Gastroesophageal sphincter (tissue), 3 donors: ENCODE measurements at regions not wholly inside any gene's neighbourhood (a gene's known extent, or its start where the extent isn't known, plus 50 kb on each side); places are given as distances from the start of the nearest gene placed in this dataset.

Experiments
- POLR2A ChIP-seq, 2 donors: fragments of 450-650 bp; IDR thresholded peaks; one replicate each; pipeline ENCODE4 v1.6.1; 2017; ENCODE audit warnings: antibody characterized with exemption in 2 of 2, mild to moderate bottlenecking in 2 of 2, moderate library complexity in 1 of 2
- TF ChIP-seq, protein P1 (sequence below), 4 experiments: fragments of 200-600 bp in 2 of 4; fragments of 450-650 bp in 2 of 4; sonication (generic) in 1 of 4; IDR thresholded peaks; one replicate each; pipeline ENCODE4 v1.5.1; 2017 to 2019; ENCODE audit warnings: antibody characterized with exemption in 4 of 4, mild to moderate bottlenecking in 2 of 4, moderate library complexity in 2 of 4

- TF ChIP-seq, protein P1, sequence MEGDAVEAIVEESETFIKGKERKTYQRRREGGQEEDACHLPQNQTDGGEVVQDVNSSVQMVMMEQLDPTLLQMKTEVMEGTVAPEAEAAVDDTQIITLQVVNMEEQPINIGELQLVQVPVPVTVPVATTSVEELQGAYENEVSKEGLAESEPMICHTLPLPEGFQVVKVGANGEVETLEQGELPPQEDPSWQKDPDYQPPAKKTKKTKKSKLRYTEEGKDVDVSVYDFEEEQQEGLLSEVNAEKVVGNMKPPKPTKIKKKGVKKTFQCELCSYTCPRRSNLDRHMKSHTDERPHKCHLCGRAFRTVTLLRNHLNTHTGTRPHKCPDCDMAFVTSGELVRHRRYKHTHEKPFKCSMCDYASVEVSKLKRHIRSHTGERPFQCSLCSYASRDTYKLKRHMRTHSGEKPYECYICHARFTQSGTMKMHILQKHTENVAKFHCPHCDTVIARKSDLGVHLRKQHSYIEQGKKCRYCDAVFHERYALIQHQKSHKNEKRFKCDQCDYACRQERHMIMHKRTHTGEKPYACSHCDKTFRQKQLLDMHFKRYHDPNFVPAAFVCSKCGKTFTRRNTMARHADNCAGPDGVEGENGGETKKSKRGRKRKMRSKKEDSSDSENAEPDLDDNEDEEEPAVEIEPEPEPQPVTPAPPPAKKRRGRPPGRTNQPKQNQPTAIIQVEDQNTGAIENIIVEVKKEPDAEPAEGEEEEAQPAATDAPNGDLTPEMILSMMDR (IDR thresholded peaks at IDR 0.05), result no peak
- TF ChIP-seq POLR2A (IDR thresholded peaks at IDR 0.05), result no peak
Observed at GRCh38 chr2:156763174-156763573, 327.0 kb downstream of the GPD2 start.
